ENCODE measurements at regions not wholly inside any gene's neighbourhood (a gene's known extent, or its start where the extent isn't known, plus 50 kb on each side); places are given as distances from the start of the nearest gene placed in this dataset.
"Not testable (repeated sequence)": the region's sequence is repeated elsewhere in the genome, so short reads cannot be mapped to it uniquely, and the experiment has no call there.

GRCh38 chr22:23380230-23380573 is 199.9 kb downstream of the IGLL1 start:
- H3K9me3 Mint-ChIP-seq, result no peaks in the 10 kb centered on the region
- peaks cover 18% of the 10 kb centered on the region for H3K4me1 Mint-ChIP-seq
- H3K4me3 Mint-ChIP-seq, result no peak overlapping the region
- no peak overlapping the region for H3K27ac Mint-ChIP-seq
- H3K27me3 Mint-ChIP-seq (ENCODE audit: low read depth), result no peaks in the 10 kb centered on the region
- no peaks in the 10 kb centered on the region for H3K36me3 Mint-ChIP-seq (ENCODE audit: low read depth)
- no peak for TF ChIP-seq CTCF (IDR thresholded peaks at IDR 0.05; ENCODE audit: unreplicated experiment in 3 of 3)

- H3K9me3 Mint-ChIP-seq; H3K4me3 Mint-ChIP-seq; H3K36me3 Mint-ChIP-seq (ENCODE audit: low read depth); H3K27me3 Mint-ChIP-seq (ENCODE audit: low read depth); H3K27ac Mint-ChIP-seq: not testable (repeated sequence)
- peaks cover 18% of the 10 kb centered on the region for H3K4me1 Mint-ChIP-seq
Measured at GRCh38 chr22:23379540-23380229, 199.4 kb downstream of the BCR start.

GRCh38 chr22:23377767-23378166 is 197.5 kb downstream of the BCR start:
- no peak overlapping the region for H3K4me3 Mint-ChIP-seq
- no peaks in the 10 kb centered on the region for H3K27me3 Mint-ChIP-seq (ENCODE audit: low read depth)
- no peaks in the 10 kb centered on the region for H3K9me3 Mint-ChIP-seq
- no peak overlapping the region for H3K27ac Mint-ChIP-seq
- H3K36me3 Mint-ChIP-seq (ENCODE audit: low read depth), result no peaks in the 10 kb centered on the region
- H3K4me1 Mint-ChIP-seq, result peaks cover 4% of the 10 kb centered on the region
- no peak for TF ChIP-seq CTCF (IDR thresholded peaks at IDR 0.05; ENCODE audit: unreplicated experiment in 3 of 3)

GRCh38 chr22:23376256-23376655 is 195.9 kb downstream of the BCR start:
- no peak for TF ChIP-seq CTCF (IDR thresholded peaks at IDR 0.05; ENCODE audit: unreplicated experiment in 3 of 3)
- no peak overlapping the region for H3K4me3 Mint-ChIP-seq
- H3K27ac Mint-ChIP-seq, result no peak overlapping the region
- H3K27me3 Mint-ChIP-seq (ENCODE audit: low read depth), result no peaks in the 10 kb centered on the region
- no peaks in the 10 kb centered on the region for H3K36me3 Mint-ChIP-seq (ENCODE audit: low read depth)
- no peaks in the 10 kb centered on the region for H3K9me3 Mint-ChIP-seq
- peaks cover 4% of the 10 kb centered on the region for H3K4me1 Mint-ChIP-seq

GRCh38 chr22:23375031-23375827 is 194.9 kb downstream of the BCR start:
- Mint-ChIP-seq H3K27ac (no peak overlapping the region), H3K9me3 (no peaks in the 10 kb centered on the region), H3K4me1 (peaks cover 4% of the 10 kb centered on the region), H3K4me3 (no peak overlapping the region), H3K27me3 (ENCODE audit: low read depth) (peaks cover 1% of the 10 kb centered on the region), H3K36me3 (ENCODE audit: low read depth) (no peaks in the 10 kb centered on the region)
- no peak for TF ChIP-seq CTCF (IDR thresholded peaks at IDR 0.05; ENCODE audit: unreplicated experiment in 3 of 3)

GRCh38 chr22:23373601-23374000 is 193.3 kb downstream of the BCR start:
- Mint-ChIP-seq H3K36me3 (ENCODE audit: low read depth) (no peaks in the 10 kb centered on the region), H3K27me3 (ENCODE audit: low read depth) (peaks cover 12% of the 10 kb centered on the region), H3K27ac (no peak overlapping the region), H3K4me3 (no peak overlapping the region), H3K9me3 (no peaks in the 10 kb centered on the region), H3K4me1 (peaks cover 4% of the 10 kb centered on the region)
- TF ChIP-seq CTCF (IDR thresholded peaks at IDR 0.05; ENCODE audit: unreplicated experiment in 3 of 3), result no peak
